Cardiac fibroblast (primary cell): ENCODE measurements at regions not wholly inside any gene's neighbourhood (a gene's known extent, or its start where the extent isn't known, plus 50 kb on each side); places are given as distances from the start of the nearest gene placed in this dataset.

Experiments
- DNase-seq, 2 donors: peaks; one replicate each; pipeline versions ENCODE4 v3.0.0 to v3.0.0-alpha.2; 2010; ENCODE audit warnings: low read depth in 2 of 2
- H3K4me3 ChIP-seq, 2 donors: replicated peaks in 1 of 2; 1 replicate in 1 of 2; 2 replicates in 1 of 2; pipeline ENCODE4 v1.5.1; 2011; ENCODE audit warnings: low read depth in 2 of 2, low read length in 2 of 2, mild to moderate bottlenecking in 2 of 2, moderate library complexity in 1 of 2
- CTCF ChIP-seq: IDR thresholded peaks from one replicate; pipeline ENCODE4 v1.5.1; 2011; ENCODE audit warnings: low read depth, mild to moderate bottlenecking, low read length, inconsistent platforms

- H3K4me3 ChIP-seq: no peak overlapping the region
- no peak for DNase-seq
- TF ChIP-seq CTCF: no peak
Measured at GRCh38 chr6:12478921-12479320, 188.8 kb downstream of the EDN1 start.

GRCh38 chr6:12479451-12479850, 189.3 kb downstream of the EDN1 start:
- no peak for TF ChIP-seq CTCF
- no peak overlapping the region for H3K4me3 ChIP-seq
- no peak for DNase-seq

GRCh38 chr6:12479881-12480280, 189.7 kb downstream of the EDN1 start:
- TF ChIP-seq CTCF: no peak
- DNase-seq: peak; percentile 19 to 36
- no peak overlapping the region for H3K4me3 ChIP-seq

GRCh38 chr6:12480379-12480778, 190.2 kb downstream of the EDN1 start:
- TF ChIP-seq CTCF: no peak
- no peak for DNase-seq
- H3K4me3 ChIP-seq: no peak overlapping the region

GRCh38 chr6:12481292-12481691, 191.1 kb downstream of the EDN1 start:
- no peak overlapping the region for H3K4me3 ChIP-seq
- TF ChIP-seq CTCF: no peak
- no peak for DNase-seq

- DNase-seq: no peak
- TF ChIP-seq CTCF: no peak
Measured at GRCh38 chr6:12481850-12482249, 191.7 kb downstream of the EDN1 start.

More at GRCh38 chr6:12481850-12482249, 191.7 kb downstream of the EDN1 start:
- H3K4me3 ChIP-seq: no peak overlapping the region
